GM11168 (cell line): ENCODE measurements at regions not wholly inside any gene's neighbourhood (a gene's known extent, or its start where the extent isn't known, plus 50 kb on each side); places are given as distances from the start of the nearest gene placed in this dataset.

ENCODE experiments used
- in situ Hi-C: fragments of 300-500 bp; cut with MboI; formaldehyde crosslinking; loops from one replicate; pipeline ENCODE4 v1.12.0; 2022; ENCODE audit warnings: low sequenced_read_pairs; ENCODE audit not compliant: unreplicated experiment

DNA sequence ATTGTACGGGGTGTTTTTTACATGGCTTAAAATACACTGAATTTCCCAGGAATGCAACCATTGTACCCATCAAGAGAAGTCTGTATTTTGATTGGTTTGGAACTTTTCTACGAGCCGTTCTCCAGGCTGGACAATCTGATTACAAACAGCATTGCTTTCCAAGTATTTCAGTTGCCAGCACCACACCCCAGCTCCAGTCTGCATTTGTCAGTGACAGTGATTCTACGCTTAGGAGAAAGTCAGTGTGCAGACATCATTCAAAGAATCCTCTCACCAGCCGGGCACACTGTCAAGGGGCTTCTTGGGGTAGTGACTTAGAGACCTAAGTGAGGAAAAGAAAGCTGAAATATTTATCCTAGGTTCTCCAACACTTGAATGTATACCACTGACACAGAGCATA, 194.1 kb downstream of the ANAPC1 start:
- in situ Hi-C loops, result loop anchor here (25.0 kb wide), 1 partner anchor 203 kb away; no protein-coding TSS in a partner anchor

DNA sequence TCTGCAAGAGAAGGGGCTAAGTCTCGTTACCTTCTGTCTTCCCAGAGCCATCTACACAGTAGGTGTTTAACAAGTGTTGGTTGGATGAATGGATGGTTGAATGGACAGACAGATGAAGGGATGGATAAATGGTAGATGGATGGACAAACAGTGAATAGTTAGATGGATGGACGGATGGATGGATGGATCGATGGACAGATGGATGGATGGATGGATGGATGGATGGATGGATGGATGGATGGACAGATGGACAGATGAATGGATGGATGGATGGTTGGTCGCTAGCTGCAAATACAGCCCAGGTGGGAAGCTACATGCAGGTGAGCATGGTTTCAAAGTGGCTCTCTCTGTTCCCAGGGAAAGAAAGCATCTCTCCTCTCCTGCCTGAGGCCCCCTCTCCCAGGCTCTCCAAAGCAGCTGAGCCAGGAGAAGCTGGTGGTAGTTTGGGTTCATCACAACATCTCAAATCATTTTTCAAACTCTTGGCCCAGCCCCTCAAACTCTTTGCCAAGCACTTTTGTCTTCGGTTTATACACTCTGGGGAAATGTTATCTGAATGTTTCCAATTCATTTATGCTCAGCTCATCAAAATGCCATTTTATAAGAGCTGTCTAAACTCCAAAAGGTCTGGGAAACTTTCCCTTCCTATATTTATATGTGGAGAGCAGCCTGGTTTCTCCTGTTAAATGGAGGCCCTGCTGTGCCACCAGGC, 192.7 kb downstream of the ANAPC1 start:
- in situ Hi-C loops, result loop anchor here (25.0 kb wide), 1 partner anchor 204 kb away; no protein-coding TSS in a partner anchor

DNA sequence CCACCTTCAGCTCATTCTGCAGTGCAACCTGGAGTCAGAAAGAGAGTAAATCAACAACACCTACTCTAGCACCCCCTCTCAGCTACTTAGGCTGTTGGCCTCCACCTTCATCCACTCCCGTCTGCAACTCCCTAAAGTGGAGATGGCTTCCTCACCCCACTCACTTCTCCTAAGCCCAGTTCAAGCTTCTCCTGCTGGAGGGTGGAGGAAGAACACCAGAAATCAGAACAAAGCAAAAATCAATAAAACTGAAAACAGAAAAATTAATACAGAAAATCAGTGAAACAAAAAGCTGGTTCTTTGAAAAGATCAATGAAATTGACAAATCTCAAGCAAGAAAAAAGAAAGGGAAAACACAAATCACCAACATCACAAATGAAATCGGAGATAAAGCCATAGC, 191.7 kb downstream of the ANAPC1 start:
- in situ Hi-C loops, result loop anchor here (25.0 kb wide), 1 partner anchor 205 kb away; no protein-coding TSS in a partner anchor

DNA sequence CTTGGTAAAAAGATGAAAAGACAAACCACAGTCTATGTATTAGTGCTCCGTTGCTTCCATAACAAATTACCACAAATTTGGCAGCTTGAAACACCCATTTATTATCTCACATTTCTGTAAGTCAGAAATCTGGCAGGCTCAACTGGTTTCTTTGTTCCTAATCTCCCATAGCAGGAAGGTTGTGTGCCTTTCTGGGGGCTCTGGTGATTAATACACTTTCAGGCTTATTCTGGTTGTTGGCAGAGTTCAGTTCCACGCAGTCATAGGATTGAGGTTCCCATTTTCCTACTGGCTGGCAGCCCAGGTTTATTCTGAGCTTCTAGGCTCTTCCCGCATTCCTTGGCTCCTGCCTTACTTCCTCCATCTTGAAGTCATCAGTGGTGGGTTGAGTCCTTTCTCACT, 189.3 kb downstream of the ANAPC1 start:
- in situ Hi-C loops, result loop anchor here (25.0 kb wide), 1 partner anchor 207 kb away; no protein-coding TSS in a partner anchor

DNA sequence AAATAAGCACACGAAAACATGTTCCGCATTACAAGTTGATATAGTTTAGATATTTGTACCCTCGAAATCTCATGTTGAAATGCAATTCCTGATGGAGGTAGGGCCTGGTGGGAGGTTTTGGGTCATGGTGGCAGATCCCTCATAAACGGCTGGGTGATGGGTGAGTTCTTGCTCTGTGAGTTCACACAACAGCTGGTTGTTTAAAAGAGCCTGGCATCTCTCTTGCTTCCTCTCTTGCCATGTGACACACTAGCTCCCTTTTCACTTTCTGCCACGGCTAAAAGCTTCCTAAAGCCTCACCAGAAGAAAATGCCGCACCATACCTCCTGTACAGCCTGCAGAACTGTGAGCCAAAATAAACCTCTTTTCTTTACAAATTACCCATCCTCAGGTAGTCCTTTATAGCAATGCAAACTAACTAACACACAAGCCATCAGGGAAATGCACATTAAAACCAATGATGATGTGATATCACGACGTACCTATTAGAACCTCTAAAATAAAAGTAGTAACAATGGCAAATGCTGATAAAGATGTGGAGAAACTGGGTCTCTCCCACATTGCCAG, 188.5 kb downstream of the ANAPC1 start:
- in situ Hi-C loops, result loop anchor here (25.0 kb wide), 1 partner anchor 208 kb away; no protein-coding TSS in a partner anchor

DNA sequence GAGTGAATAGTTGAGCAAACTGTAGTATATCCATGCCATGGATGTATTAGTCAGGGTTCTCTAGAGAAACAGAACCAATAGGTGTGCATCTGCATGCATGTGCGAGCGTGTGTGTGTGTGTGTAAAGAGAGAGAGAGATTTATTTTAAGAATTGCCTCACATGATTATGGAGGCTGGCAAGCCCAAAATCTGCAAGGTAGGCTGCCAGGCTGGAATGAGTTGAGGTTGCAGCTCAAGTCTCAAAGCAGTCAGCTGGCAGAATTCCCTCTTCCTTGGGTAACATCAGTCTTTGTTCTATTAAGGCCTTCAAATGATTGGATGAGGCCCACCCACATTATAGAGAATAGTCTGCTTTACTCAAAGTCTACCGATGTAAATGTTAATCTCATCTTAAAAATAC, 187.8 kb downstream of the ANAPC1 start:
- in situ Hi-C loops, result loop anchor here (25.0 kb wide), 1 partner anchor 209 kb away; no protein-coding TSS in a partner anchor

DNA sequence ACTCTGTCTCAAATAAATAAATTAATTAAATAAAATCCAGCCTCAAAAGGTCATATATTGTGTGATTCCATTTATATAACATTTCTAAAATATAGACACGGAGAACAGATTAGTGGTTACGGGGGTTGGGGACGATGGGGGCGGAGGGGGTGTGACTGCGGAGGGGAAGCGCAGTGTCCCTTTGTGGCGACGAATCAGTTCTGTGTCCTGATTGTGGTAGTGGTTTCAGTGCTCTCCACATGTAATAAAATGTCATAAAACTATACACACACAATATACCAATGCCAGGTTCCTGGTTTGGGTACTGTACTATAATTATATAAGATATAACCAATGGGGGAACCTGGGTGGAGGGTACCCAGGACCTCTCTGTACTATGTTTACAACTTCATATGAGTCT, 186.4 kb downstream of the ANAPC1 start:
- in situ Hi-C loops, result loop anchor here (25.0 kb wide), 1 partner anchor 210 kb away; no protein-coding TSS in a partner anchor

DNA sequence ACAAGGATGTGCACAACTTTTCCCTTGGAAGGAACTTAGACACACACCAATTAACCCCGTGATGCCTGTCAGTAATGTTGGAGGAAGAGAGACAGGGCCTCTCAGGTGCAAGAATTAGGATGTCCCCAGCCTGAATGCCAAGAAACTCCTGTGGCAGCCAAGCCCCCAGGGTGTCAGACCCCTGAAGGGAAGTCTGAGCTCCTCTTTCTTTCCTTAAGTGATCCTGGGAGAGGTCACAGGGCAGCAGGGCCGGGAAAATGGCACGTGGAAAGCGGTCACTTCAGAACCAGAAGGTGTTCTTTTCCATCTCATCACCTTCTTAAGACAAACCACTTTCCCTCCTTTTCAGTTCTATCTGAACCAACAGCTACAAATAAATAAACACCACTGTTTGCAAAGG, 185.9 kb downstream of the ANAPC1 start:
- in situ Hi-C loops, result loop anchor here (25.0 kb wide), 1 partner anchor 211 kb away; no protein-coding TSS in a partner anchor

DNA sequence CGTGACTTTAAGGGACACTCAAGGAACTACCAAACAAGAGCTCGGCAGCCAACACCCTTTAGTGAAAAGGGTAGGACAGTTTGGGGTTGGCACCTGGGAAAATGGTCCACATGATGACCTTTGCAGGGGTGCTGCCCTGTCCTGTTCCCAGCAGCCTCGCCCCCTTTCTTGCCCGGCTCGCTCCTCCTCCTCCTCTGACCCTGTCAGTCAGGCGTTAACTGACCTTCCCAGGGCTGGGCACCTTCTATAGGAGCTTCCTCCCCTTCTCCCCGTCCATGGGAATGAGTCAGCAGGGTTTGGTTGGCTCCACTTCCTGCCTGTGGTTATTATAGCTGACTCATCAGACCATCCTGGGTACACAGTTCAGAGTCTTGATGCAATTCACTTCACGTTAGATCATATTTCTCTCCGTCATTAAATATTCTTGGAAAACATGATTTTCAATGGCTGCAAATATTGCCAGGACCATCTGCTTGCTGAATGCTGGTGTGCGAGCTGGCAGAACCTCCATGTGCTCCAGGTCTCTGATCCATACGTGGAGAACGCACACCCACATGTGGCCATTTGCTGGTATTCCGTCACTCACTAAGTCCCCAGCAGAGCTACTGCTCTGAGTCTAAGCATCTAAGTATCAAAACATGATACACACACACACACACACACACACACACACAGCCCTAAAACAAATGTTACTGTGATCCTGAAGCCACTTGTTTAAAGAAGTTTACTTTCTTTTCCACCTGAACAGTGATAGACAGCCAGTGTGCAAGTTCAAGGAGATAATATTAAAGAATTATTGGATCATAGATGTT, 185.0 kb downstream of the ANAPC1 start:
- in situ Hi-C loops, result loop anchor here (25.0 kb wide), 1 partner anchor 212 kb away; no protein-coding TSS in a partner anchor

DNA sequence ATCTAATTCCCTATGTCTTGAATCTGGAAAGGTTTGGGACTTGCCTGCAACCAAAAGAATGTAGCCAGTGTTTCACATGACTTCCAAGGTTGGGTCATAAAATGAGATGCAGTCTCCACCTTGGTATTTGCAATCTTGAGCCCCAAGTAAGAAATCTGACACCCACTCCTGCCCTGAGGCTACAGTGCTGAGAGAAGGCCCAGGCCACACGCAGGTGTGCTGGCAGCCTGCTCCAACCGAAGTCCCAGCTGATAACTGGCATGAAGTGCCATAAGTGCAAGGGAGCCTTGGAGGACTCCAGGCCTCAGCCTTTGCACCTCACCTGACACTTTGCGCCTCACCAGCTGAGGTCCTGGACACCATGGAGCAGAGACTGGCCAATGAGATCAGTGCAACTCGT, 182.7 kb downstream of the ANAPC1 start:
- in situ Hi-C loops, result loop anchor here (25.0 kb wide), 1 partner anchor 589 kb away; the partner anchor contains the start of gene BCL2L11

DNA sequence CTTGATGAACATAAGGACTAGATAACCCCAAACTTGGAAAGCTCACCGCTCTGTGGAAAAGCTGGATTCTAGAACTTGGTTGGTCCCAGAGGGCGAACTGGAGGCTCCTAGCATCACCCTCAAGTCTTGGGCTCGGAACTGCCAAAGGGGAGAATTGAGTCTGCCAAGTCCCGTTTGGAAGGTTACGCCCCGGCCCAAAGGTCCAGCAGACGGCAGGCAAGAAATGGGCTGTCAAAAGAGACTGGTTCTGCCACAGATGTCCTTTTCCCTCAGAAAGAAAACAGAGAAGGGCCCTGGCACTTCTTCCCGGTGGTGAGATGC, 182.2 kb downstream of the ANAPC1 start:
- in situ Hi-C loops, result loop anchor here (25.0 kb wide), 1 partner anchor 589 kb away; the partner anchor contains the start of gene BCL2L11

DNA sequence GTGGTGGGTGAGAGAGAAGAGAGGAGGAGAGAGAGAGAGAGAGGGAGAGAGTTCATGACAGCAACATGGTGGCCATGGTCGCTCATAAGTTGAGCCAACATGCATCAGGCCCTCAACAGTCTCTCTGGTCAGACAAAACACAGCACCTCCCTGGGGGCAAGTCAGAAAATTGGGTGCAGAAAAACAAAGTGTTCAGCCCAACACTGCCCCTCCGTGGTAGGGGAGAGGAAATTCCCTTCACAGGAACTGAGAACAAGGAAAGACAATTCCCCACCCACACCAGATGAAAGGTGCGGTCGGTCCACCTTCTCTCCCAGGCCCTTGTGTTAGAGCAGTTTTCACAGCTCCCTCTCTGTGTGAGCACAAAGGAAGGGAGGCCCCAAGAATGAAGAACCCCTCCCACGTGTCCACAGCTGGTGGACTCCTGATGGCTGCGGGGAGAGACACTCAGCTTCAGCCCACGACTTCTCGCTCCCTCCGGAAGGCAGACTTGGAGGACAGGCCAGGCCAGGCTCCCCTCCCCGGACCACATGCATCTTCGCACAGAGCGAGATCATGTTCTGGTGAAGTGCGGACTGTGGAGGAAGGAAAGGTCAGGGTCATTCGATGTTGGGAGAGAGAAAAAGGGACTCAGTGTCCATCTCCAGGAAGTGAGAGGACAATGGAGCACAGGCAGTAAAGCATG, 181.7 kb downstream of the ANAPC1 start:
- in situ Hi-C loops, result loop anchor here (25.0 kb wide), 1 partner anchor 590 kb away; the partner anchor contains the start of gene BCL2L11

DNA sequence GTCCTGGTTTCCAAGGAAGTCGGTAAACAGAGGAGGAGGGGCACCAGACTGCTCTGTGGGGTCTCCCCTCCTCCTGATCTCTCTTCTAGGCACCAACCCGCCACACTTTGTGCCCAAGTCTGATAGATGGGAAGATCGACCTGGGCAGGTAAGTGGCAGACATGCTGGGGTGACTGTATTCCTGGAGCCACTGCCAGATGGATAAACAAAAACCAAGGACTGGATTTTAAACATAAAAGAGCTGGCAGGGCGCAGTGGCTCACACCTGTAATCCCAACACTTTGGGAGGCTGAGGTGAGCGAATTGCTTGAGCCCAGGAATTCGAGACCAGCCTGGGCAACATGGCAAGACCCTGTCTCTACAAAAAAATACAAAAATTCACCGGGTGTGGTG, 181.2 kb downstream of the ANAPC1 start:
- in situ Hi-C loops, result loop anchor here (25.0 kb wide), 1 partner anchor 590 kb away; the partner anchor contains the start of gene BCL2L11

DNA sequence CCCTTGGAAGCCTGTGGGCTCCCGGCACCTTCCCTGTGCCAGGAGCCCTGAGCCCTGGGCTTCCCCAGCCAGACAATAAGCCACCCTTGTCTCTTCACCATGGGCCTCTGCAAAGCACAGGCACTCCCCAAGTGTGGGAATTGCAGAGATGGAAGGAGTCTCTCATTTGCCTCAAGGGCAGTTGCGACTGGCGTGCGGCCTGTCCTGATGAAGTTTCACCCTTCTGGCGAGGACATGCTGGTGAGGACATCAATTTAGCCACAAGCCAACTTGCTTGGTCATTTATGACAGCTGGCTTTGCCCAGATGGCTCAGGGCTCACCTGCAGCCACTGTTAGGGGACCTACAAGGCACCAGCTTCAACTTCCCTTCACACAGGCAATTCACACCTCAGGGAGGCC, 180.2 kb downstream of the ANAPC1 start:
- in situ Hi-C loops, result loop anchor here (25.0 kb wide), 1 partner anchor 591 kb away; the partner anchor contains the start of gene BCL2L11

DNA sequence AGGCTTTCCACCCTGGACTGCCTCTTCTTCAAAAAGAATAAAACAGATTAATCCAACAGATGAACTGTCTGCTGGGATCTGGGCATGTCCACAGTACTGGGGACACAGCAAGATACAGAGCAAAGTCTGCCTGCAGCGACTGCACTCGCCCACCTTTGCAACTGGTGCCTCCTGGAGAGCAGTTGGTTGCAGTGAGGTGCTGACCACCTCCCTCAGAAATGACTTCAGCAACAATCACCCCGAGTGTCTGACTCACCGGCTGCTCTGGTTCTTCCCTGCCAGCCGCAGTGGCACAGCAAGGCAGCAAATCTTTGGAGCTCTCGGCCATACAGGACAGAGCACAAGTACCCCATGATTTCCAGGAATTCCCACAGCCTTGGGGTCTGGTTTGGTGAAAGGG, 179.7 kb downstream of the ANAPC1 start:
- in situ Hi-C loops, result loop anchor here (25.0 kb wide), 1 partner anchor 592 kb away; the partner anchor contains the start of gene BCL2L11

DNA sequence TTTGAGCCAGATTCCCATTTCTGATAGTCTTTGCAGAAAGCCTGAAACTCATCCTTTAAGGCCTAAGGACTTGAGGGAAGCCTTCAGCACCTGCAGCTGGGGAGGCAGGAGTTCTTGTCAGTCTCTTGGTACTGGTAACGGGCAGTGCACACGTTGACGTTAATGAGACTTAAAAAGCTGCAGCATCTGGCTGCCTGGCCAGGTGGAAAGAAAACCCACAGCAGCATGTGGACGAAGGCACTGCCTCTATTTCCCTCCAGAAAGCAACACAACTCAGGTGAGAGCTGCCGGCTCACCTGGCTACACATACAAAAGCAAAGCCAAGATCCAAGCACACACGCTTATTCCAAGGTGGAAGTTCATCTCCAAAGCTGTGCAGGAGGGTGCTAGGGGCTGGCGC, 178.8 kb downstream of the ANAPC1 start:
- in situ Hi-C loops, result loop anchor here (25.0 kb wide), 1 partner anchor 593 kb away; the partner anchor contains the start of gene BCL2L11

DNA sequence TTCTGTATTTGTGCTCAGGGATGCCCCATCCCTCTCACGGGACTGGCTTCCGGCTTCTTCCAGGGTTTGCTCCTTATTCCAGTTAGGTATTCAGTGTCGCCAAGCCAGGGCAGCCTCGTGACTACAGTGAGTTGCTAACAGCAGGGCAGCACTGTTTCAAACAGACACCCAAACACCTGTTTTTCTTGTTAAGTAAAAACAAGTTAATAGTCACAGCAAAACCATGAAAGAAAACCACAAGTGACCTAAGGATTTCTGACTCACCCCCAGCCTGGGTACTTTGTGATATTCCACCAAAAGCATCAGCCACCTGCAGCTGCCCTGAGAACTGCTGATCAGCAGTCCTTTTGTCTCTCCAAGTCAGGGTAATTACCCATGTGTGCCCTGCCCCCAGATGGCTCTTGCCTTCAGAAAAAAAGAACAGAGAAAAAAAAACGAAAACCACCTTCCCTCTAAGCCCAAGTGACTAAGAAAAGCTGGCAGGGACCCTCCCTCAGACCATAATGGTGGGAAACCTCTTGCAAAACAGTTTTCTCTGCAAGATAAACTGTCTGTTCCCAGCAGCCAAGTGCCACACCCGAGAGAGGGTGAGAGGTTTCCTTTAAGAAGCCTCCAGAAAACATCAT, 178.2 kb downstream of the ANAPC1 start:
- in situ Hi-C loops, result loop anchor here (25.0 kb wide), 1 partner anchor 594 kb away; the partner anchor contains the start of gene BCL2L11

DNA sequence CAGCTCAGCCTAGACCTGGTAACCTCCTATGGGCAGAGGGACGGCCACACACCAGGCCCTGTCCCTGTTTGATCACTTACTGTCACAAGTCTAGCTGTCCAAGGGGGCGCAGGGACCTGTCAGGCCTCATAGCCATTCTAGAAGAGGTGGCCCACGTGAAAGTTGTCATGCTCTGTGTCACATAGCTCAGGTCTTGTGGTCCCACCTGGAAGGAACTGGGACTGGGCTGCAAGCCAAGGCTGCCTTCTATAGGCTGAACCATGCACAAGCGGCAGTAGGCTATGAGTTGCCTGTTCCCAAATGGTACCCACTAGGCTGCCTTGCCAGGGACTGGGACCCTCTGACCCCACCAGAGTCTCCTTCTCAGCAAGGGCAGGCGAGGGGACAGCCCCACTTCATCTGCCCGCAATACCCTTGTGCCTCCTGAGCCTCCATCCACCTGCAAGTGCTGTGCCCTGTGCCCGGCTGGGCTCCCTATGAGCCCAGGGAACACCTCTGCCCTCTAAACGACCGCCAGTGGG, 177.5 kb downstream of the ANAPC1 start:
- in situ Hi-C loops, result loop anchor here (25.0 kb wide), 1 partner anchor 594 kb away; the partner anchor contains the start of gene BCL2L11

DNA sequence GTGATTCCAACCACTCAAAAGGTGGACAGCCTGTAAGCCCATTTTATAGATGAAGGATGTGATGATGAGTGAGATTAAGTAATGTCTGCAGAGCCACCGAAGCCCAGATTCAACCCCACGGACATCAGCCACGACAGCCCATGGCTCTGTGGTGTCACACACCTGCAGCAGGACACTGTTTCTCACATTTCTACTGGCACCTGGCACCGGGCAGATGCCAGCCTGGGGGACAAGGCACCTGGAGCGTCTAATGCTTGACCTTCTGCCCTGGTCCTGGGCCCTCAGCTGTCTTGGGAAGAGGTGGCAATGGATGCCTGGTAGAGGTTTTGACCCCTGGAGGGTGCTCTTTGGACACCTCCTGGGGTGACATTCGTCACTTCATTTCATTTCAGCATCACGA, 176.3 kb downstream of the ANAPC1 start:
- in situ Hi-C loops, result loop anchor here (25.0 kb wide), 1 partner anchor 595 kb away; the partner anchor contains the start of gene BCL2L11
